Astrocyte of the hippocampus (primary cell): ENCODE measurements at regions not wholly inside any gene's neighbourhood (a gene's known extent, or its start where the extent isn't known, plus 50 kb on each side); places are given as distances from the start of the nearest gene placed in this dataset.
"Not testable (repeated sequence)": the region's sequence is repeated elsewhere in the genome, so short reads cannot be mapped to it uniquely, and the experiment has no call there.

Source experiments
- DNase-seq: peaks from one replicate; pipeline ENCODE4 v3.0.0; 2011; ENCODE audit warnings: low read depth, low spot score

DNA sequence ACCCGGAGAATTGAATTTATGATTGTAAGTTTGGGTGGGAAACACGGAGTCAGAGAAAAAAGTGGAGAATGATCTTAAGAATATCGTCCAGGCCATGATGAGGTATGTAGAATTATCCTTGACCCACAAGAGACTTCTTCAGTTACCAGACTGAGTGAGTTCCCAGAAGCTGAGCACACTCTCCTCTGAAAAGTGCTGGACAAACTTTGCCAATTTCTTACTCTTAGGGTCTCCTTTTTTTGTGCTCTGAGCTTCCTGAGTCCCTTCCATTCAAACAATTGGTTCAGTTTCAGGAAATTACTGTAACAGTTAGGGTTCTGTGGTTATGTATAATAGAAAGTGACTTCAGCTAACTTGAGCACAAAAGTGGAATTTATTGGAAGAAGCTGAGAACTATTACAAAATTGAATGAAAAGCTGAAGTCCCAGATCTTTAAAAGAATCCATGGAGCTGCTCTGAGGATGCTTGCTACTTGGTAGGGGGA is 50.6 kb upstream of the EHBP1 start:
- no peak for DNase-seq

- peak; percentile 86 for DNase-seq
Observed at GRCh38 chr2:62654423-62654791, 51.1 kb upstream of the EHBP1 start.

GRCh38 chr2:62653582-62654422 is 51.7 kb upstream of the EHBP1 start:
- DNase-seq: no peak

DNA sequence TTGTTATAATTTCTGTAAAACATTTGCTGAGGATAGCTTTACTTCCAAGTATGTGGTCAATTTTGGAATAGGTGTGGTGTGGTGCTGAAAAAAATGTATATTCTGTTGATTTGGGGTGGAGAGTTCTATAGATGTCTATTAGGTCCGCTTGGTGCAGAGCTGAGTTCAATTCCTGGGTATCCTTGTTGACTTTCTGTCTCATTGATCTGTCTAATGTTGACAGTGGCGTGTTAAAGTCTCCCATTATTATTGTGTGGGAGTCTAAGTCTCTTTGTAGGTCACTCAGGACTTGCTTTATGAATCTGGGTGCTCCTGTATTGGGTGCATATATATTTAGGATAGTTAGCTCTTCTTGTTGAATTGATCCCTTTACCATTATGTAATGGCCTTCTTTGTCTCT is 56.4 kb upstream of the EHBP1 start:
- DNase-seq: not testable (repeated sequence)

DNA sequence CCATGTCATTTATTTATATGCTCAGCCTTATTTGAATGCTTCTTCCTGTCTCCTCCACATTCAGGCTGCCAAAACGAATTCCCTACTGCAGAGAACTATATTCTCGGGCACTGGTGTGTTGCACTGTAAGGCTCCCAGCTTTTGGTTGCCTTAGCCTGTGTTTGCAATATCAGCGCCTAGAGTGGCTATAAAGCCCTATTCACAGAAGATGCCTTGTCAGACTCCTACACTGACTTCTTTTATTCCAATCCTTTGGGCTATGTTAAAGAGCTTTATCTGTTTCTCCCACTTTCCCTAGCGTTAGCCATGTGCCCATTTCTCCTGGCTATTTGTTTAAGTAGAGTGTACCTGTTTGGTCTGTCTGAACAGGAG is 62.4 kb upstream of the EHBP1 start:
- no peak for DNase-seq

GRCh38 chr2:62642429-62643099 is 62.9 kb upstream of the EHBP1 start:
- DNase-seq: no peak

- no peak for DNase-seq
Observed at GRCh38 chr2:62641936-62642335, 63.6 kb upstream of the EHBP1 start.

- DNase-seq: no peak
Observed at GRCh38 chr2:62641410-62641843, 64.1 kb upstream of the EHBP1 start.

GRCh38 chr2:62631160-62632085 is 74.1 kb upstream of the EHBP1 start:
- DNase-seq: peak; percentile 23

DNA sequence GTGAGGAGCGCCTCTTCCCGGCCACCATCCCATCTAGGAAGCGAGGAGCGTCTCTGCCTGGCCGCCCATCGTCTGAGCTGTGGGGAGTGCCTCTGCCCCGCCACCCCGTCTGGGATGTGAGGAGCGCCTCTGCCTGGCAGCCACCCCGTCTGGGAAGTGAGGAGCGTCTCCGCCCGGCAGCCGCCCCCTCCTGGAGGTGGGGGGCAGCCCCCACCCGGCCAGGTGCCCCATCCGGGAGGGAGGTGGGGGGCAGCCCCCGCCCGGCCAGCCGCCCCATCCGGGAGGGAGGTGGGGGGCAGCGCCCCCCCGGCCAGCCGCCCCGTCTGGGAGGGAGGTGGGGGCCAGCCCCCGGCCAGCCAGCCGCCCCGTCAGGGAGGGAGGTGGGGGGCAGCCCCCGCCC is 75.3 kb upstream of the EHBP1 start:
- not testable (repeated sequence) for DNase-seq

DNA sequence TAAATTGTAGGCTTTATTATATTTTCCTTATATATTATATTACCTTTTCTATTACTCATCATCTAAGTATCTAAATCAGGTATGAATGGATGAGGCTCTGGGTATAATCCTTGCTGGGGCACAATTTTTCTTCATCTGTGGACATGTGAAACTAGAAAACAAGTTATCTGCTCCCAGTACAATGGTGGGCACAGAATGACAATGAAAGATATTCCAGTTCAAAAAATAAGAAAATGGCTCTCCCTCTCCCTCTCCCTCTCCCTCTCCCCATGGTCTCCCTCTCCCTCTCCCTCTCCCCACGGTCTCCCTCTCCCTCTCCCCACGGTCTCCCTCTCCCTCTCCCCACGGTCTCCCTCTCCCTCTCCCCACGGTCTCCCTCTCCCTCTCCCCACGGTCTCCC is 76.2 kb upstream of the EHBP1 start:
- DNase-seq: not testable (repeated sequence)

DNA sequence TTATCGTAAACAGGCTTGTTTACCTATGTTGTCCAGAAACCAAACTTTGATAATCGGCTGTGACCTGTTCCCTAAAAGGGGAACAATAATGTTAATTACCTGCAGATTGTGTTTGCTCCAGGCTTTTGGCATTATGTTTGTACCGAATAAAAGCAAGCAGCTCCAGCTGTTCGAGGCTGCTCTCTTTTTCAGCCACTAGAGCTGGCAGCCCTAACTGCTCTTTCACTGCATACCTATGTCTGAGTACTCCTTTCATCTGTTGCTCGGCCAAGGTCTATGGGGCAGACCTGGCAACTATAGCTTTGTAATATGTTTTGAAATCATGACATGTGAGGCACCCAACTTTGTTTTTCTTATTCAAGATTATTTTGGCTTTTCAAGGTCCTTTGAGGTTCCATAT is 77.8 kb upstream of the EHBP1 start:
- no peak for DNase-seq

GRCh38 chr2:62624855-62625254 is 80.7 kb upstream of the EHBP1 start:
- DNase-seq: no peak

DNA sequence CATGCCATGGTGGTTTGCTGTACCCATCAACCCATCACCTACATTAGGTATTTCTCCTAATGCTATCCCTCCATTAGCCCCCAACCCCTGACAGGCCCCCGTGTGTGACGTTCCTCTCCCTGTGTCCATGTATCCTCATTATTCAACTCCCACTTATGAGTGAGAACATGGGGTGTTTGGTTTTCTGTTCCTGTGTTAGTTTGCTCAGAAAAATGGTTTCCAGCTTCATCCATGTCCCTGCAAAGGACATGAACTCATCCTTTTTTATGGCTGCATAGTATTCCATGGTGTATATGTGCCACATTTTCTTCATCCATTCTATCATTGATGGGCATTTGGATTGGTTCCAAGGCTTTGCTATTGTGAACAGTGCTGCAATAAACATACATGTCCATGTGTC is 89.0 kb upstream of the EHBP1 start:
- DNase-seq: not testable (repeated sequence)

DNA sequence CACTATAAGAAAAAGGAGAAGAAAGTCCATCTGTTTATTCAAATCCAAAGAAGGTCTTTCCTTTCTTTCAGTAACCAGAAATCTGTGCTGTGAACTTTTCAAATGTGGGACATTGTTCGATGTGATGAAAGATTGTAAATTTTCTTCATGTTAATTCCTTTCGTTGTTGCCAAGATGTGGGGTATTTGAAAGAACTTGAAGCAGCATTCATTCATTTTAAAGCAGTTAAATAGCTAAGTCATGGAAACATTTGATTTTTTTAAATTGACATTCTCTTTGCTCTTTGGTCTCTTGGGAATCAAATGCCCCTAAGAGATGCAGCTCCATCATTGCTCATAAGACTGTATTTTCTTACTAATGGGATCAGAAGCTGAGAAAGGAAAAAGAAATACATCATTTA is 93.7 kb upstream of the EHBP1 start:
- no peak for DNase-seq

- not testable (repeated sequence) for DNase-seq
Observed at GRCh38 chr2:62605471-62605870, 99.5 kb upstream of the TMEM17 start.

- DNase-seq: no peak
Observed at GRCh38 chr2:62604336-62604735, 98.3 kb upstream of the TMEM17 start.

DNA sequence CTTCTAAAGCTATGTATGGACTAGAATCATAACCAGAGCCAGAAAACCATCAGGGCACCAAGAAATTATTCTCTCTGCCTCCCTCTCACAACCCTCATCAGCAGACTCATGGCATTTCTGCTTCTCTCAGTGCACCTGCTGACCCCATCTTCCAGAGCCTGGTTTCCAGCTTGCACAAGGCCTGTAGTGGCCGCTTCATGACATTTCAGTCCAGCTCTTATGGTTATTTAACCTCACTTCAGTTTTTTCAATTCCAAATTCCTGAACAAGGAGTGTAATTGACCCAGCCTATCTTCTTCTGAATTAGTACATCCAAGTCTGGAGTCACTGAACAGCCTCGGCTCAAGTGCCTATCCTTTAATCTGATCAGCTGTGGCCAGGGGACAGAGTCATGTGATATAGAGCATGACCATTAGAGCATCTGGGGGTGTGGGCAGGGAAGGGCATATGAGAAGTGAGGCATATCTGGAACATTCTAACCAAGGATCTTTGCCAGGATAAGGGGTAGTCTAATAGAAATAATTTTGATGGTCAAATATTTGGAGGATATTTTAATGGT is 97.2 kb upstream of the TMEM17 start:
- no peak for DNase-seq

- DNase-seq: not testable (repeated sequence)
Observed at GRCh38 chr2:62599674-62600410, 93.8 kb upstream of the TMEM17 start.

DNA sequence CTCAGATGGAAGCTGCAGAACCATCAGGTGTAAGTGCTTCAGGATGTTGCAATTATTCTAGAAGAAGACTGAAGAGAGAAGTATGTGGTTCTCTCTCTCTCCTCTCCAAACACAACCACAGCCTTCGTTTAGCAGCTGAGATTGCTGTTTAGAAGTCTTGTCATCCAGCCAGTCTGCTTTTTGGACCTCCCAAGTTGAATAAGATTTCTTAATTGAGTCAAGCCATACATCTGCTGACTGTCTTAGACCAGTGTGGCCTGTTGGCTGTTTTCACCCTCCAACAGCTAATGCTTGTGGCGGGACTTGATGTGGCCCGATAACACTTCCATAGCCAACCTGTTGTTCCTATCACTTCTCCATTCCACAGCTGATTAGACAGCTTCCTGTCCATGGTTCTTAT is 91.3 kb upstream of the TMEM17 start:
- DNase-seq: peak; percentile 57
